ENCODE measurements at regions not wholly inside any gene's neighbourhood (a gene's known extent, or its start where the extent isn't known, plus 50 kb on each side); places are given as distances from the start of the nearest gene placed in this dataset.
"Not testable (repeated sequence)": the region's sequence is repeated elsewhere in the genome, so short reads cannot be mapped to it uniquely, and the experiment has no call there.

DNA sequence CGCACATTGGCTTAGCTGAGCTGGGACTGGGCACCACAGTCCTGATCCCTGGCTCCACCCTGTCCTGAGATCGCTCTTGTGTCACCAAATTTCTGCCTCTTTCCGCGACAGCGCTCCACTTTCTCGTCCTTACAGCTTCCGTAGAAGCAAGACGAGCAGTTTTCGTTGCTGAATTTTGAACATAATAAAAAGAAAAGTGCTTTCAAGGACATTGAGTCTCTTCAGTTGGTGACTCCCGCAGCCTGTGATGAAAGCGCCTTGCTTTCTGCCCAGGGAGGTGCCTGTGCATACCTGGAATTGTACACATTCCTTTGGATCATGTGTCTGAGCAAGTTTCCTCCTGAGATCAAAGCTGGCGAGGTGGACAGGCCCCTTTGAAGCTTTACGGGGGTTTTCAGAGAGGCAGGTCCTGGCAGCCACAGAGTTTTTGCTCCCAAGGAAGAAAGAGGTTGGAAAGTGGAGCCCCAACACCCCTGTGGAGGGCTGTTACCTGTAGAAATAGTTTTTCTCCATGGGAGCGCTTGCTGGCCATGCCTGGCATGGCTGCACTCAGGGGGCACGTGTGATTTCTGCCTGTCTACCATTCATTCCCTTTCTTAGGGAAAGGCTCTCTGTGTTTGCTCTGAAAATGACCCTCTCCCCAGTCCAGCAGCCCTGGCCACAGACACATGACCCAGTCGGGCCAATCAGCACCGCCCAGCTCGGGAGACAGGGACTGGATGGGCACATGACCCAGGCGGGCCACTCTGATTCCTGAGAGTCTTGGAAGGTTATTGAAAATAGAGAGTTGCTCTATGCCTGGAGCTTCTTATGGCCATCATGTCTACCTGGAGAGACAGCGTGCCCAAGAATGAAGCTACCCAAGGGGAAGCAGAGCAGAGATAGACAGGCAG is 115.6 kb upstream of the OTOS start:
- DNase-seq, result no peak

DNA sequence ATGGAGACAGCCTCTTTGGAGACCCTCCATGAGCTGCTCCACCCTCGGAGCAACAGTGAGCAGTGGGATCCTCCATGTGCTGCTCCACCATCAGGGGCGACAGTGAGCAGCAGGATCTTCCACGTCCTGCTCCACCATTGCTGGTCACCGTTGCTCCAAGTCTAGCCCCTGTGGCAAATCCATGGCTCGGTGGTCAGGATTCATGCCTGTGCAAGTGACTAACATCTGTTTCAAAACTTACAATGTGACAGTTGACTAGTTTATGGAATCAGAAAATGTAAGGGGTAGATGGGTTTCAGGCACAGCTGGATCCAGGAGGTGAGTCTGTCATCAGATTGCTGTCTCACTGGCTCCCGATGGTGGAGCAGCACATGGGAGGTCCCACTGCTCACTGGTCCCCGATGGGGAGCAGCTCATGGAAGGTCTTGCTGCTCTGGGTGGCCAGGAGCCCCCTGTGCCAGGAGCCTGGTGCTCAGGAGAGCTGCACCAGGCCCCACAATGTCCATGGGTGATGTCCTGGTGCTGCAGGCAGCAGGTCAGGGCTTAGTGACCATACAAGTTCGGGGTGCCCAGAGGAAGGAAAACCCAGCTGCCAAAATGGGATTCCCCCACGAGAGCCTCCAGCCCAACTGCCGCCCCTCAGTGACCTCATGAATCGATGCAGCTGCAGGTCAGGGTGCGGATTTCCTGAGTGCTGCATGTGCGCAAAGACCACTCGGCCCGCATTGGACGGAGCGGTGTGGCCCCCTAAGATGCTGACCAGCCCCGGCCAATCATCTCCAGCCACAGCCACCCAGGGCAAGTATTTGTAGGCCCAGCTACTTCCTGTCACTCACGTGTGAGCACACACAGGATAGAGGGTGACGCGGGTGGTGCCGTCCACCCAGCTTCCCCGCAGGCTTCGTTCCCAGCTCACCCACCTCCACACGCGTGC is 116.5 kb upstream of the OTOS start:
- no peak for DNase-seq

DNA sequence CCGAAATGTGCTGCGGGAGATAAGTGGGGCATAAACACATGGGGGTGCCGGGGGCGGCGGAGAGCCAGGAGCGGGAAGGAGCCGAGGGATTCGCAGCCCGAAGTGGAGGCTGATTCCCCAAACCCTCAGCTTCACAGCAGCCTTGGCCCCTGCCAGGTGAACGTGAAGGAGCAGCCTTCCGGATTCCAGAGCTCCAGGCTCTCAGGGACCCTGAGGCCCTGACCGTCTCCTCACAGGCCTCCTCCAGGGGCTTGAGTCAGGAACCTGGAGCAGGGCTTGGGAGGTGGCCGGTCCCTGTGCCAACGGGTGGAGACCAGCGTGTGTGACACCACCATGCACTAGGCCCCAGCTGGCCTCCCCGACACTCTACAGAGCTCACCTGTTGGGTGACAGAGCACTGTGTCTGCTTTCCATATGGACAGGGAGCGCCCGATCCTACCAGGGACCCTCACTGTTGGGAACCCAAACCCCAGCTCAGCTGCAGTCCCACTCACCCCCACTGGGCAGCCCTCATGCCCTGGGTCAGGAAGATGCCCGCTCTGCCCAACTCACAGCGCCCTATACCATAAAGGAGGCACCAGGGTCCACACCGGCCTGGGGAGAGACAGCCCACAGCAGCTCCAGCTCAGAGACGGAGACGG is 117.6 kb upstream of the OTOS start:
- DNase-seq, result no peak

DNA sequence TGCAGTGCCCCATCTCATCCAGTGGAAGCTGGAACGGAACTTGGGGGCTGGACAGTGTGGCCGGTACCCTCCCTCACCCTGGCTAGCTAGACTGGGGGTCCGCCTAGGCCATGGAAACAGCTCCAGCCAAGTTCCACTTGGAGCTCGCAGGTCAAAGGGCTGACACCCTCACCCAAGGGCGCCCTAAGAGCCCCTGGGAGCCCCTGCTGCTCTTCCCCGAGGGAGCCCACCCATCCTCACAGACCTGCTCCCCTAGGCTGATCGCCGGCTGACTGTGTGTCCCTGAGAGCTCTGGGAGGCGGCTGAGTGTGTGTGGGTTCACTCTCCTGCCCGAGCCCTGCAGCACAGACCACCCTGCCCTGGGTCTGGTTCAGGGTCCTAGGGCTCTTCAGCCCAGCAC is 118.2 kb upstream of the OTOS start:
- no peak for DNase-seq

DNA sequence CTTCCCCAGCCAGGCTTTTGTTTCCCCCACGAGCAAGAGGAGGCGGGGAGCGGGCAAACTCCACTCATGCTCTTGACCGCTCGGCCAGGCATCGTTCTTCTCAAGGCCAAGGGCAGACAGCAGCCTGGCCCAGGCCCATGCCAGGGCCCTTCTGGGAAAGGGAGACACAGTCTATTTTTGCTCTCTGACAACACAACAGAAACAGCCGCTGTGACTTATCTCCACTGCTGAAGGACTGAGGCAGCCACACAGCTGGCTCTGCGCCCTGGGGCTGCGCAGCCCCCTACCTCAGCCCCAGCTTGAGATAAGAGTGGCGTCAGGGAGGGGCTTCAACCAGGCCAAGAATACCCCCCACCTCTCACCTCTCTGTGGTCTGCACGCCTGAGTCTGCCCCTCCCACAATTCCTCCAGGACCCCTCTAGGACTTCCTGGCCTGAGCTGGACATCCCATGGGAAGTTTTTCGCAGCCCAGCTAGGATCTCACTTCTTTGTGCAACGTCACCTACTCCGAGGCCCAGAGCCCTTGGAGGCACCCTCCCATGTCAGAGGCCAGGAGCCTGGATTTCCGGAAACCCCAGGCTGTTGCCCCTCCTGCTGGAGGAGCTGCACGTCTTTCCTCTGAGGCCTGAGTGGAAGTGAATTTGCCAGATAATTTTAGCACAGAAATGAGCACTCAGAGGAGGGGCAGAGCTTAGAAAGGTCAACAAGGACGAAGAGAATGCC is 118.9 kb upstream of the OTOS start:
- DNase-seq, result no peak

DNA sequence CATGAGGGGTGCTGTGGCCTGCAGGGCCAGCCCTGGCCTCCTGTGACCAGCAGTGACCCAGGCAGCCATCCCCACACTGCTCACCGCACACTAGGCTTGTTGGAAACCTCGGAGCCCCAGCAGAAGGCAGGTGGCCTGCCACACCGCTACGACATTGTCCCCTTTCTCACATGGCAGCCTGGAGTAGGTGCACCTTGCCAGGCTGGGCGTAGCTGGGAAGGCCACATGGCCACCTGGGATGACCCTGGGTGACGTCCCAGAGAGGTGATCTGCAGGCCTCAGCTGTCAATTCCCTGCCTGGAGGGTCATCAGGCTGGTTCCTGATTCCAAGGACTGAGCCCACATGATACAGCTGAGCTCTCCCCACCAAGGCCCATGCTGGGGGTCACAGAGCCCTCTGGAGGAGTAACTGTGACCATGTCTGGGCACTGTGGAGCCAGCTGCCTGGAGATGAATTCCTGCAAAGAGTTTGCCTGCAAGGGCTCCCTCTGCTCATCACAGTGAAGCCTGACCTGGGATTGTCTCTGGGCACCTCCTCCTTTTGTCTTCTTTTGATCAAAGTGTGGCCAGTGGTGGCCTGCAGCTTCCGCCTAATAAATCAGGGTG is 119.6 kb upstream of the OTOS start:
- DNase-seq, result no peak

DNA sequence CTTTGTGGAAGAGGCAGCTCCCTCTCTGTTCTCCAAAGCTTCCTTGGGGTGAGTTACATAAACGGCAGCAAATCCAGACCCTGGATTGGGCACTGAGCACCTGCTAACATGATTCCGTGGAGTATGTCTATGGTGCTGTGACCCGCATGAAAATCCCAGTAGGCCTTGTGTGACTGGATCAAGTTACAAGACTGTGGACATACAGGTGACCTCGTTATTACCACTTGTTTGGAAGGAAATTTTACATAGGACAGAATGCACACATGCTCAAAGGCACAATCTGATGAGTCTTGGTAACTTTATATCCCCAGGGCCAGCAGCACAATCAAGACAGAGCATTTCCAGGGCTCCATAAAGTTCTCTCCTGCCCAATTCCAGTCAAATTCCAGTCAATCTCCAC is 120.2 kb upstream of the OTOS start:
- no peak for DNase-seq

DNA sequence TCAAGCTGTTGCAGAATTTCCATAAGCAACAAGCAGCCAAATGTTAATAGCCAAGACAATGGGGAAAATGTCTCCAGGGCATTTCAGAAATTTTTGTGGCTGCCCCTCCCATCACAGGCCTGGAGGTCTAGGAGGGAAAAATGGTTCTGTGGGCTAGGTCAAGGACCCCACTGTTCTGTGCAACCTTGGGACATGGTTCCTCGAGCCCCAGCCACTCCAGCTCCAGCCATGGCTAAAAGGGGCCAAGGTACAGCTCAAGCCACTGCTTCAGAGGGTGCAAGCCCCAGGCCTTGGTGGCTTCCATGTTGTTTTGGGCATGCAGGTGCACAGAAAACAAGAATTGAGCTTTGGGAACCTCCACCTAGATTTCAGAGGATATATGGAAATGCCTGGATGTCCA is 122.1 kb upstream of the OTOS start:
- not testable (repeated sequence) for DNase-seq

DNA sequence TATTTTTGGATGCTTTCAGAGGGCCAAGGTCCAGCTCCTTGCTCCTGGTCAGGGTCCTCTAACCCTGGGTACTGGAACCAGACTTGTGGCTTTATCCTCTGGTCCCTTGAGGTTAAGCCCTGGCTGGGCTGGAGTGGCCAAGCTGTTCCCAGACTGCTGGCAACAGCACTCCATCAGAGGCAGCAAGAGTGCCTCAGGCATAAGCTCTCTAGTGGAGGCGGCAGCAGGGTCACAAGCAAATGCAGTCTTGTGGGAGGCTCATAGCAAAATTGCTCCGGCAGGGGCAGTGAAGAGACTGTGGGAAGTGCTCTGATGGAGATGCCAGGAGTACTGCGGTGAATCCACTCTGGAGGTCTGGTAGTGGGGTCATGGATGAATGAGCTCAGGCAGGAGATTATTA is 128.9 kb upstream of the OTOS start:
- DNase-seq, result no peak

DNA sequence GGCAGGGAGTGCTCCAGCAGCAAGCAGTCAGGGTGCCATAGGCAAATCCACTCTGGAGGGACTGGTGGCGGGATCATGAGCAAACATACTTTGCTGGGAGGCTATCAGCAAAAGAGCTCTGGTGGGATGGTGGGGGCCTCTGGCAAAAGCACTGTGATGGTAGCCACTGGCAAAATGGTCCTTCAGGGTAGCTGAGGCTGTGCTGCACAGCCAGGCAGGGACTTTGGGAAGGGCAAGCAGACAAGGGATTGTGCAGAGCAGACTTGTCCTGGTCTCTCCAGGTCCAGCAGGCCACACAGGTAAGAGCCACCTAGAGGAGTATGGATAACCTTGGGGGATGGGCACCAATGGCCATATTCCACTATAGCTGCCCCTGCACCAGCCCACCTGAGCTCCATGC is 129.4 kb upstream of the OTOS start:
- DNase-seq, result no peak

DNA sequence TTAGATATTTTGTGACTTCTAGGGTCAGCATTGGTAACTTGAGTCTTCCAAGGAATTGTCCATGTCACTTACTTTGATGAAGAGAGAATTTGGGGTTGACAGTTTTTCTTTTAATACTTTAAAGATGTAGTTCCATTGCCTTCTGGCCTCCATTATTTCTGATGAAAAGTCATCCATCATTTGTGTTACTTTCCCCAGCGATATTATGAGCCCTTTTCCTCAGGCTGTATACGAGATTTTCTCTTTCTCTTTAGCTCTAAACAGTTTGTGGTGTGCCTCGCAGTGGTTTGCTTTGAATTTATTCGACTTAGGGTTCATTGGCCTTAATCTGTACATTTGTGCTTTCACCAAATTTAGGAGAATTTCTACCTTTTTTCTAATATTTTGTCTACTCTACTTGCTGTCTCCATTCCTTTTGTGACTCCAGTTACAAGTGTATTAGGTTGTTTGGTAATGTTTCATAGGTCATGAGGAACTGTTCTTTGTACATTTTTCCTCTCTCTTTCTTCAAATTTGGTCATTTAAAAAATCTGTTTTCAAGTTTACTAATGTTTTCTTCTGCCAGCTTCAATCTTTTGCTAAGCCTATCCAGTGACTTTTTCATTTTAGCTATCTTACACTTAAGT is 131.4 kb upstream of the OTOS start:
- DNase-seq, result no peak

DNA sequence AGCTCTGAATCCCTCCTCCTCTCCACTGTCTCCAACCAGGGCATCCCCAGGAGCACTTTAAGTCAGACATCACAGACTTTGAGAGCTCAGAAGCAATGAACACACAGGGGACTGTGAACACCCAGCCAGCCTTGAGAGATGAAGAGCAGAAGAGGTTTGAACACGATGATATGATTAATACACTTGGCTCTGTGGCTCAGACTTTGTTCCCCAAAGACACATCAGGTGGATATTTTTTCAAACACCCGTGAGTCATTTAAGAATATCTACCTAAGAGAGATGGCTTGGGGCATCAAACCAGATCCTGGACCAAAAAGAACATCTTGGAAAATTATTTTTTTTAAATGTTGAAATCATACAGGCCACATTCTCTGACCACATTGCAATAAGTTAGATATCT is 134.9 kb upstream of the OTOS start:
- DNase-seq, result no peak

DNA sequence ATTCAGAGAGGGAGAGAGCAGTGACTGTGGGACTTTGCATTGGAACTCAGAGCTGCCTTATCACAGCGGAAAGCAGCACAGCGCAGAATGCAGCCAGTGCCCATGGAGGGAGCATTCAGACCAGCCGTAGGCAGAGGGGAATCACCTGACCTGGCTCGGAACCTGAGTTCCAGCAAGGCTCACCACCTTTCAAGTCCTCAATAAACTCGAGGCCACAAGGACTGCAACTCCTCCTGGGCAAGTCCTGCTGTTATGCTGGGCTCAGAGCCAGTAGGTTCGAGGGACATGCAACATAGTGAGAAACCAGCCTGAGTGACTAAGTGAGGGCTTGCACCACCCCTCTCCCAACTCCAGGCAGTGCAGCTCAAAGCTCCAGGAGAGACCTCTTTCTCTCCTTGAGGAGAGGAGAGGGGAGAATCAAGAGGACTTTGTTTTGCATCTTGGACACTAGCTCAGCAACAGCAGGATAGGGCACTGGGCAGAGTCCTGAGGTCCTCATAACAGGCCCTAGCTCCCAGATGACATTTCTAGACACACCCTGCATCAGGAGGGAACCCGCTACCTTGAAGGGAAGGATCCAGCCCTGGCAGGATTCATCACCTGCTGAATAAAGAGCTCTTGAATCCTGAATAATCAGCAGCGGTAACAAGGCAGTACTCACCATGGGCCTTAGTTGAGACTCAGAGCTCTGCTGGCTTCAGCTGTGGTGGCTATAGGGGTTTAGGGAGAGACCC is 136.8 kb upstream of the OTOS start:
- no peak for DNase-seq

DNA sequence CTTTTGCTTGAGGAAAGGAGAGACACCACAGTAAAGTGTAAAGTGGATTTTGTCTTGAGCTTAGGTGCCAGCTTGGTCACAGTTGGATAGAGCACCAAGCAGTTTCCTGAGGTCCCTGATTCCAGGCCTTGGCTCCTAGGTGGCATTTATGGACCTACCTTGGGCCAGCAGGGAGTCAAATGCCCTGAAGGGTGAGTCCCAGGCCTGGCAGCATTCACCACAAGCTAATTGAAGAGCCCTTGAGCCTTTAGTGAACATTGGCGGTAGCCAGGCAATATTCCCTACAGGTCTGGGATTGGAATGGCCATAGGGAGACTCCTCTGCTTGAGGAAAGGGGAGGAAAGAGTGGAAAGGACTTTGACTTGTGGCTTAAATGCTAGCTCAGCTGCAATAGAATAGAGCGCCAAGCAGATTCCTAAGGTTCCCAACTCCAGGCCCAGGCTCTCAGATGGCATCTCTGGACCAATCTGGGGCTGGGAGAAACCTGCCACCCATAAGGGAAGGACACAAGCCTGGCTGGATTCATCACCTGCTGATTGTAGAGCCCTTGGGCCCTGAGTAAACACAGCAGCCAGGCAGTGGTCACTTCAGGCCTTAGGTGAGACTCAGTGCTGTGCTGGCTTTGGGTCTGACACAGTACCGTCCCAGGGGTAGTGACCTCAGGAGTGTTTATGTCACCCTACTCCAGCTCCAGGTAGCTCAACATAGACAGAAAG is 137.5 kb upstream of the OTOS start:
- no peak for DNase-seq

DNA sequence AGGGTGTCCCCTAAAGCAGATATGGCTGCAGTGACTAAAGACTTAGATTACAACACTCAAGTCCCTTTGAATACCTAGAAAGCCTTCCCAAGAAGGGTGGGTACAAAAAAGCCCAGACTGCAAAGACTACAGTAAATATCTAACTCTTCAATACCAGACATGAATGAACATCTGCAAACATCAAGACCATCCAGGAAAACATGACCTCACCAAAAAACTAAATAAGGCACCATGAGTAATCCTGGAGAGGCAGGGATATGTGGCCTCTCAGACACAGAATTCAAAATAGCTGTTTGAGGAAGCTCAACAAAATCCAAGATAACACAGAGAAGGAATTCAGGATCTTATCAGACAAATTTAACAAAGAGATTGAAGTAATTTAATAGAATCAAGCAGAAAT is 138.2 kb upstream of the OTOS start:
- DNase-seq, result no peak

DNA sequence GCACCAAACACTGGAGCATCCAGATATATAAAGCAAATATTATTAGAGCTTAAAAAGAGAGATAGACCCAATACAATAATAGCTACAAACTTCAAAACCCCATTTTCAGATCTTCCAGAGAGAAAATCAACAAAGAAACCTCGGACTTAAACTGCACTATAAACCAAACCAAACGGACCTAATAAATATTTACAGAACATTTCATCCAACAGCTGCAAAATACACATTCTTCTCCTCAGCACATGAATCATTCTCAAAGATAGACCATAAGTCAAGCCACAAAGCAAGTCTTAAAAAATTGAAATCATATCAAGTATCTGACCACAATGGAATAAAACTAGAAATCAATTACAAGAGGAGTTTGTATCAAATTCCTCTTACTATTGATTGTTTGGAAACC is 140.2 kb upstream of the OTOS start:
- no peak for DNase-seq

DNA sequence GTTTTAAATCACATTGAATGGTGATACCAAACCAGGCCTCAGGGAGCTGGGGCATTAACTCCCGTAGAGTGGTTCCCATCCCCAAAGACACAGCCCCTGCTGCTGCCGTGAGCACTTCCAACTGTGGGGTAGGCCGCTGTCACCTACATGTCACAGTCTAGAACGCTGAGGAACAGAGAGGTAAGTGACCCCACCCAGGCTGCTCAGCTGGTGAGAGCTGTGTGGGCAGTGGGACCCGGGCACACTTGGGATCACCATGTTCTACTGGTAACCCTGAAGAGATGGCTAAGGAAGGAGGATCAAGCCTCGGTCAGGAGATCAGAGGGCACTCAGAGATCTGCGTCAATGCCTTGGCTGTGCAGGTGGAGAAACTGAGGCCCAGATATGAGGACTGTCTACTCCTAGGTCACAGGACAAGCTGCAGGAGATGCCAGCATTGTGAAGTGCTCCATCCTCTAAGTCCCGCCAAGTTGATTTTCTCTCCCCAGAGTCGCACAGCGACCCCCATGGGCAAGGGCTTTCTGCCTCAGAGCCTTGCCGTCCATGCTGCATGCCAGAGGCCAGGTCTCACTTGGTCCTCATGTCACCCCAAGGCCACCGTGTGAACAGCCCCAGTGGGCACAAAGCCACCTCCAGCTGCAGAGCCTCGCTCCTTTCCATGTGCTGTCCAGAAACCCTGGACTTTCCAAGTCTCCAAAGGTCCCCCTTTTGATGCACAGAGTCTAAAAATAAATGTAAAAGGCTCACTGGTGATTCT is 144.2 kb upstream of the OTOS start:
- DNase-seq, result no peak

DNA sequence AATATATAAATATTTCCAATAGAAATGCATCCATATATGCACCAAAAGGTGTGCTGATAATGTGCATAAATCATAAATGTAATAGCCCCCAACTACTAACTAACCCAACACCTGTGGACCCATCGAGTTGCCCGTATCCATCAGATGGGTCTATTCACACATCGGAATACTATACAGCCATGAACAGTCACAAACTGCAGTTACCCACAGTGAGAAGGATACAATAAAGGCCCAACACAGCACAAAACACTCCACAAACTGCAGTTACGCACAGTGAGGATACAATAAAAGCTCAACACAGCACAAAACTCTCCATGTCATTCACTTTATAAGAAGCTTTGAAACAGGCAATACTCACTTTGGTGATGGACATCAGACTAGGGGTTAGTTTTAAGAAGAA is 145.3 kb upstream of the OTOS start:
- no peak for DNase-seq

DNA sequence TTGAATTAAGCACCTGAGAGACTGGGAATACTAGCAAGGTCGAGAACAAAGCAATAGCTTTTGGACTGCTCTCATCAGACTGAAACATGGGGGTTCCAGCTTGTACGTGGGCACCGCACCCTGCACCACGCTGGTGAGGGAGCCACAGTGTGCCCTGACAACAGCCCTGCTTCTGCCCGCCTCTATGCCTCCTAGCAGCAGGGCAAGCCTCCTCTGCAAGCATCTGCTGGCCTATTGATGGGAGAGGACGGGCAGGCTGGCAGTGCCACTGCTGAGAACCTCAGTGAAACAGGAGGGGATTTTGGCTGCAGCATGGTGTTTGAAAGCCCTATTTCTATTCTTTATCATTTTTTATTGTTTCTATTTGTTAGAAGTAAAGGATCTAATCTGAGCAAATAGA is 146.1 kb upstream of the OTOS start:
- DNase-seq, result no peak

DNA sequence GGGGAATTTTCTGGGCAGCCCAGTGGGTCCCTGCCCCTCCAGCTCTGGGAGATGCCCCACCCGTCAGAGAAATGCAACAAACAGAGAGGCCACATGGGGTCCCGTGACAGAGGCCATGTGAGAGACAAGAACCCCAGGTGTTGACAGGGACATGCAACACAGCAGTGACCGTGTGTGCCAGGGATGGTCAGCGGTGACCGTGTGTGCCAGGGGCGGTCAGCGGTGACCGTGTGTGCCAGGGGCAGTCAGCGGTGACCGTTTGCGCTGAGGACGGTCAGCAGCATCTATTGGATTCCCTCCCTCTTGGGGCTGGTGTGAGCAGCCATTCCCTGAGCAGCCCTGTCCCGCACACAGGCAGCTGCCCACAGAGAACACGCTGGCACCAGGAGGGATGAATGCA is 146.6 kb upstream of the OTOS start:
- DNase-seq, result no peak
